GM12878 (cell line): ENCODE measurements at regions not wholly inside any gene's neighbourhood (a gene's known extent, or its start where the extent isn't known, plus 50 kb on each side); places are given as distances from the start of the nearest gene placed in this dataset.

Source experiments
- JUND ChIP-seq: IDR thresholded peaks from 2 replicates; pipeline ENCODE4 v1.6.1; 2012; ENCODE audit warnings: low read depth, mild to moderate bottlenecking, low read length, improper control_type of control experiment, moderate library complexity
- POLR2A ChIP-seq: IDR thresholded peaks from 2 replicates; pipeline ENCODE4 v1.6.1; 2011; ENCODE audit warnings: low read depth, mild to moderate bottlenecking, low read length
- POLR2AphosphoS5 ChIP-seq: IDR thresholded peaks from 2 replicates; pipeline ENCODE4 v1.6.1; 2011; ENCODE audit warnings: mild to moderate bottlenecking, low read length, inconsistent platforms
- RAD21 ChIP-seq: IDR thresholded peaks from 2 replicates; pipeline ENCODE4 v1.6.1; 2011; ENCODE audit warnings: mild to moderate bottlenecking, low read depth, low read length, moderate library complexity; ENCODE audit not compliant: insufficient read depth

DNA sequence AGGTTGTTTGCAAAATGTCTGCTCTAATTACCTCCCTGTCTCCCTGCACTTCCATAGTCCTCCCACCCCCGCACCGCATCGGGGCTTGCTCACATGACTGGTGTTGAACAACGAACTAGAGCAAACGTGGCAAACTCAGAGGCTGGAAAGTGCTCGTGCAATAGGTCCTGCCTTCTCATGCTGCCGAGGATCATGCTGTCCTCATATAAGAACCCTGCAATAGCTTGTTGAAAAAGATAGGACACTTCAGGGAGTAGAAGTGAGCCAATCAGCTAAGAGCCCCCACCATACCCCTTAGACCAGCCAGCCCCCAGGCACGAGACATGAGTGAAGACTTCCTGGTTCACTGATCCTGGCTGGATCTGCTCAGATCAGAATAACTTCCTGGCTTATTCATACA is 219.2 kb downstream of the C6orf118 start:
- TF ChIP-seq RAD21 (no peak), JUND (no peak), POLR2A (no peak), POLR2AphosphoS5 (no peak)
